ENCODE measurements at regions not wholly inside any gene's neighbourhood (a gene's known extent, or its start where the extent isn't known, plus 50 kb on each side); places are given as distances from the start of the nearest gene placed in this dataset.

DNA sequence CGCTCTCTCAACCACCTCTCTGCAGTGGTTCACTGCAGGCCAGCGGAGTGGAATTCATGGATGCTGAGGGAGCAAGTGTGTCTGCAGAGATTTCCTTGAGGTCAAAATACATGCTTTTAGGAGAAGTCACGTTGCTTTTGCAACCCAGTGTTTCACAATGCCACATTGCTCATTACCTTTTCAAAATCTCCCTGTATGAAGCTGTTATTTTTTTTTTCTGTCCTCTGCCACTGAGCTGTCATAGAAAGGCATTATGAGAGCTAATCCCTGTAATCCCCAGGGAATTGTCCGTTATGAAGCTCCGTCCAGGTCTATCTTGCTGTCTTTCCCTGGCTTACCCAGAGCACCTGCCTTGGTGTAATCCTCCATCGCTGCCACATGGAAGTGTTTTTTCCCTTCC, 60.5 kb upstream of the SLC22A23 start:
- TF ChIP-seq, protein P1, sequence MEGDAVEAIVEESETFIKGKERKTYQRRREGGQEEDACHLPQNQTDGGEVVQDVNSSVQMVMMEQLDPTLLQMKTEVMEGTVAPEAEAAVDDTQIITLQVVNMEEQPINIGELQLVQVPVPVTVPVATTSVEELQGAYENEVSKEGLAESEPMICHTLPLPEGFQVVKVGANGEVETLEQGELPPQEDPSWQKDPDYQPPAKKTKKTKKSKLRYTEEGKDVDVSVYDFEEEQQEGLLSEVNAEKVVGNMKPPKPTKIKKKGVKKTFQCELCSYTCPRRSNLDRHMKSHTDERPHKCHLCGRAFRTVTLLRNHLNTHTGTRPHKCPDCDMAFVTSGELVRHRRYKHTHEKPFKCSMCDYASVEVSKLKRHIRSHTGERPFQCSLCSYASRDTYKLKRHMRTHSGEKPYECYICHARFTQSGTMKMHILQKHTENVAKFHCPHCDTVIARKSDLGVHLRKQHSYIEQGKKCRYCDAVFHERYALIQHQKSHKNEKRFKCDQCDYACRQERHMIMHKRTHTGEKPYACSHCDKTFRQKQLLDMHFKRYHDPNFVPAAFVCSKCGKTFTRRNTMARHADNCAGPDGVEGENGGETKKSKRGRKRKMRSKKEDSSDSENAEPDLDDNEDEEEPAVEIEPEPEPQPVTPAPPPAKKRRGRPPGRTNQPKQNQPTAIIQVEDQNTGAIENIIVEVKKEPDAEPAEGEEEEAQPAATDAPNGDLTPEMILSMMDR (conservative IDR thresholded peaks at IDR 0.05 in 1 of 2, IDR thresholded peaks at IDR 0.05 in 1 of 2; ENCODE audit: extremely low read depth in 1 of 2, insufficient read depth in 1 of 2, low read depth in 1 of 2, low read length in 2 of 2), result no peak
- TF ChIP-seq EZH2 (IDR thresholded peaks at IDR 0.05; ENCODE audit: borderline replicate concordance, low read length), result no peak

Data from mammary epithelial cell (primary cell).